ENCODE measurements at regions not wholly inside any gene's neighbourhood (a gene's known extent, or its start where the extent isn't known, plus 50 kb on each side); places are given as distances from the start of the nearest gene placed in this dataset.

DNA sequence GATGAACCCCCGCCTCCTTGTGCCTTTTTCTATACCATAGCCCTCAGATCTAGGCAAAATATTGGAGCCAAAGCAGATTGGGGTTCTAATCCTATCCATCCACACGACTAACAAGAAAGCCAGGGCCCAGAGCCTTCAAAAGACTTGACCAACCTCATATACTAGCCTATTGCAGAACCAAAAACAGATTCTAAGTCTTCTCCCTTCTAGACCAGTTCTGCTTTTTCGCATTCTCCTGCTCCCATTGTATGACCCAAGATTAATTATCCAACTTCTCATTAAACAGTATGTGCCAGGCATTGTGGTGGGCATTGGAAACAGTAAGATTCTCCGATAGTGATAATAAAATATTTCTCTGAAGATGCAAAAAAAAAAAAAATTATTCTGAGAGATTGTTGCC is 113.7 kb upstream of the JARID2 start:
- no peak overlapping the region for H3K4me3 Mint-ChIP-seq
- CTCF ChIA-PET, result interaction anchor here (0.6 kb wide), 1 partner anchor 44 kb away, joined by 3 read pairs; no protein-coding TSS in a partner anchor
- DNase-seq (no peak), ATAC-seq (no peak)
- H3K27ac Mint-ChIP-seq, result no peak overlapping the region
- H3K36me3 Mint-ChIP-seq, result peaks cover 1% of the 10 kb centered on the region
- H3K4me1 Mint-ChIP-seq, result peaks cover 22% of the 10 kb centered on the region
- no peaks in the 10 kb centered on the region for H3K27me3 Mint-ChIP-seq
- no peaks in the 10 kb centered on the region for H3K9me3 Mint-ChIP-seq (ENCODE audit: low read depth)

DNA sequence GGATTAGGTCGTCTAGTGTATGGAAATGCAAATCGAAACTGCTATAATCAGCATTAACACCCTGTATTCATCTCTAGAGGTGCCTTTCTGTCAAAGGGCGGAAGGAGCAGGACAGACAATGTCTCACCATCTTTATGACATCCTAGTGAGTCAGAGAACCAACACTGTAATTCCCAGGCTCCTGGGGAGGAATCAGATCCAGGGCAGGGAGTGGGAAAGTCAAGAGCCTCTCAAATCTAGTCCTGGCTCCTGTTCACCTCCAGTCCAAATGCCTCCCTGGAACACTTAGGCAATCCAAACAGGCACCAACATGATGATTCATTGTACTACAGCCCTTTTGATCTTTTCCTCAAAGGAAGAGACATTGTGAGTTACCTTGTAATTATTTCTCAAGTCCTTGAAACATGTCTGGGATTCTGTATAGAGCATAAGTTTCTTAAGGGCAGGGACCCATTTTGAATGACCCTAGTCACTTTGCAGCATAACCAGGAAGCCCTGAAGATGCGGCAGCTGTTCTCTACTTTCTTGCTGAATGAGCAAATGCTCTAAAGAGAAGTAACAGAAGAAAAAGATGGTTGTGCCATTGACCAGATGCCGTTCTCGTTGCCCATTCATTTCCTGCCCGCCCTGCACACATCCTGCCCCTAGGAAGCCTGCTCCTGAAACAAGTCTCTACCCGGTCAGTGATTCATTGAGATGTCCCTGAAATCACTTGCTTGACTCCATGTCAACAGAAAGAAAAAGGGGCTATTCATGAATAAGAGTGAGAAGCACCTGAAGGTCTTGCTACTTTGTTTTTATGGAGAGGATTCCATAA is 112.8 kb upstream of the JARID2 start:
- ATAC-seq (no peak), DNase-seq (no peak)
- H3K36me3 Mint-ChIP-seq, result peaks cover 1% of the 10 kb centered on the region
- CTCF ChIA-PET, result interaction anchor here (0.5 kb wide), 1 partner anchor 73 kb away, joined by 3 read pairs; no protein-coding TSS in a partner anchor
- H3K4me1 Mint-ChIP-seq, result peaks cover 24% of the 10 kb centered on the region
- H3K4me3 Mint-ChIP-seq, result no peak overlapping the region
- H3K9me3 Mint-ChIP-seq (ENCODE audit: low read depth), result no peaks in the 10 kb centered on the region
- no peaks in the 10 kb centered on the region for H3K27me3 Mint-ChIP-seq
- no peak overlapping the region for H3K27ac Mint-ChIP-seq

DNA sequence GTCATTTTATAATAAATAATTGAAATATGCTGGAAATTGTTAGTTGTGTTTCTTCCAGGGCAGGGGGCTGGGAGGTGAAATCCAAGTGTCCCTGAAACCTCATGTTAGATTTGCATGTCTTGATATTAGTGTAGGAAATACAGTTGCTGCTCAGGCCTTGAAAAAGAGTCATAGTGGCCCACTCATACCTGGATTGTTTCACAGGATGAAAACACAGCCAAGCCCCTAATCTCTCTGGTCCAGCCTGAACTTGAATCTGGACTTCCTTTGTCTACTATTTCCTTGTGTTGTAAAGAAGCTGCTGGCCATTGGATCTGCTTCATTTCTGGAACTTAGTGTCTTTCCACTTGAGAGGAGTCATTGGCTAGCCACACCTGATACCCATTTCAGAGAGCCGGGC is 108.8 kb upstream of the JARID2 start:
- no peaks in the 10 kb centered on the region for H3K27me3 Mint-ChIP-seq
- DNase-seq, result no peak
- no peaks in the 10 kb centered on the region for H3K9me3 Mint-ChIP-seq (ENCODE audit: low read depth)
- H3K4me1 Mint-ChIP-seq, result peaks cover 12% of the 10 kb centered on the region
- H3K4me3 Mint-ChIP-seq, result no peak overlapping the region
- H3K36me3 Mint-ChIP-seq, result no peaks in the 10 kb centered on the region
- CTCF ChIA-PET, result interaction anchor here (0.6 kb wide), 1 partner anchor 76 kb away, joined by 3 read pairs; no protein-coding TSS in a partner anchor
- no peak for ATAC-seq
- no peak overlapping the region for H3K27ac Mint-ChIP-seq

DNA sequence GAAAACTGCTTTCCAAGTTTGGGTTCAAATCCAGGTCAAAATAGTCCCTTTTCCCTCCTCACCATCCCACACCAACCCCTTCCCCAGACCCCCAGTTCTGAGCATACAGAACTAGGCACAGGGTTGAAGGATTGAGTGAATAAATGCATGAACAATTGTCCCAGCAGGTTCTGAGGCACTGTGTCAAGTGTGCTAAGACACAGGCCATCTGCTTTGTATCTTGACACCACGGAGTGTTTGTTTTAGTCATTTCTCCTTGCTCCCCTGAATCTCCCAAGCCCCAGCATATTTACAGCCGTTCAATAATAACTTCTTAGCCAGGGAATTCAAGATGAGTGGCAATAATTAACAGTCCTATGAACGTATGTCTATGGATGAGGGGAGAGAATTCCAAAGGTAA is 102.8 kb upstream of the JARID2 start:
- H3K27me3 Mint-ChIP-seq, result no peaks in the 10 kb centered on the region
- DNase-seq (no peak), ATAC-seq (no peak)
- no peaks in the 10 kb centered on the region for H3K9me3 Mint-ChIP-seq (ENCODE audit: low read depth)
- no peaks in the 10 kb centered on the region for H3K36me3 Mint-ChIP-seq
- no peaks in the 10 kb centered on the region for H3K4me1 Mint-ChIP-seq
- H3K27ac Mint-ChIP-seq, result no peak overlapping the region
- CTCF ChIA-PET, result no interaction called here
- H3K4me3 Mint-ChIP-seq, result no peak overlapping the region

DNA sequence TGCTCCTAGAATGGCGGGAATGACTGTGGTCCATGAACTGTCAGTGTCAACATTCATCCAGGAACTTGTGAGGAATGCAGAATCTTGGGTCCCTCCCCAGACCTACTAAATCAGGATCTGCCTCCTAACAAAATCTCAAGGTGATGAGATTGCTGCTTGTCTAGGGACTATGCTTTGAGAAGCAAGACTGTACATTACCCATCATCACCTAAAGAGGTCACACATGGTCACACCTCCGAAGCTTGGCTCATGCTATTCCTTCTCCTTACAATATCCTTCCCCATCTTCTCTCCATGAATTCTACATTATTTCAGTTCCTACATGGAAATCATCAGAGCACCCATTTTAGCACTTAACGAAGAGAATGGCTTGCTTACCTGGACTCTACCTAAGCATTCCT is 102.3 kb upstream of the JARID2 start:
- H3K9me3 Mint-ChIP-seq (ENCODE audit: low read depth), result no peaks in the 10 kb centered on the region
- no peak for ATAC-seq
- H3K4me3 Mint-ChIP-seq, result no peak overlapping the region
- H3K36me3 Mint-ChIP-seq, result no peaks in the 10 kb centered on the region
- no peaks in the 10 kb centered on the region for H3K4me1 Mint-ChIP-seq
- no peak for DNase-seq
- CTCF ChIA-PET, result no interaction called here
- H3K27ac Mint-ChIP-seq, result no peak overlapping the region
- H3K27me3 Mint-ChIP-seq, result no peaks in the 10 kb centered on the region

DNA sequence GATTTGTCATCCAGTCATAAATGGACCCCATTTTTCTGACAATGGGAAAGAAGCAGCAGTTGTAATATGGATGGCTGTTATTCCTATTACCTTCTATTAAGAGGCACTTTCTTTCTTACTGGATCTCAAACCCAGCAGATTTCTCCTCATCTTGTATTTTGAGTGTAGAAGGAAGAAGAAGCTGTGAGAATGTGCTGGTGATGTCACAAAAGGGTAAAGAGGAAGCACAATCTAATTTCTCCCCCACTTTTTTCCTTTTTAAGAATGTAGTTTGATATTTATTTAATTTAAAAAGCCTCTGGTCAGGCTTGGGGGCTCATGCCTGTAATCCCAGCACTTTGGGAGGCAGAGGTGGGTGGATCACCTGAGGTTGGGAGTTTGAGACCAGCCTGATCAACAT is 100.0 kb upstream of the JARID2 start:
- Mint-ChIP-seq H3K27me3 (no peaks in the 10 kb centered on the region), H3K36me3 (no peaks in the 10 kb centered on the region), H3K4me3 (no peak overlapping the region), H3K27ac (no peak overlapping the region), H3K9me3 (ENCODE audit: low read depth) (no peaks in the 10 kb centered on the region), H3K4me1 (no peaks in the 10 kb centered on the region)
- CTCF ChIA-PET, result no interaction called here
- no peak for DNase-seq
- ATAC-seq, result no peak

DNA sequence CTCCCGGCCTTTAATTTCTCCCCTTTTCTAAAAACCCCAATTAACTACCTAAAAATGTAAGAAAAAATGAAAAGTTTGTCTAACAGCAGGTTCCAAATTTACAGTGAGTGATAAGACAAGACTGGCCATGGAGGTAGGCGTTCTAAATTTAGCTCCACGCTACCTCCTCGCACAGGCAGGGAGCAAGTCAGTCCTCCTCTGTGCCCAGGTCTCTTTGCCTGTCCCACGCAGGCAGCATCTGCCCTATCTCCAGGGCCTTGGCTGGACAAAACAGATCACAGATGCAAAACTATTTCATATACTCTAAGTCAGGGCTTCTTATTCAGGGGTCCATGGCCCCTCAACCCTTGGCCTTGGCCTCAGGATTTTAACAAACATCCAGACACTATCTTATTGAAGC is 98.0 kb upstream of the JARID2 start:
- no peak overlapping the region for H3K4me3 Mint-ChIP-seq
- H3K27me3 Mint-ChIP-seq, result no peaks in the 10 kb centered on the region
- H3K27ac Mint-ChIP-seq, result no peak overlapping the region
- no peak for DNase-seq
- no peaks in the 10 kb centered on the region for H3K9me3 Mint-ChIP-seq (ENCODE audit: low read depth)
- CTCF ChIA-PET, result no interaction called here
- H3K36me3 Mint-ChIP-seq, result no peaks in the 10 kb centered on the region
- H3K4me1 Mint-ChIP-seq, result no peaks in the 10 kb centered on the region
- no peak for ATAC-seq

DNA sequence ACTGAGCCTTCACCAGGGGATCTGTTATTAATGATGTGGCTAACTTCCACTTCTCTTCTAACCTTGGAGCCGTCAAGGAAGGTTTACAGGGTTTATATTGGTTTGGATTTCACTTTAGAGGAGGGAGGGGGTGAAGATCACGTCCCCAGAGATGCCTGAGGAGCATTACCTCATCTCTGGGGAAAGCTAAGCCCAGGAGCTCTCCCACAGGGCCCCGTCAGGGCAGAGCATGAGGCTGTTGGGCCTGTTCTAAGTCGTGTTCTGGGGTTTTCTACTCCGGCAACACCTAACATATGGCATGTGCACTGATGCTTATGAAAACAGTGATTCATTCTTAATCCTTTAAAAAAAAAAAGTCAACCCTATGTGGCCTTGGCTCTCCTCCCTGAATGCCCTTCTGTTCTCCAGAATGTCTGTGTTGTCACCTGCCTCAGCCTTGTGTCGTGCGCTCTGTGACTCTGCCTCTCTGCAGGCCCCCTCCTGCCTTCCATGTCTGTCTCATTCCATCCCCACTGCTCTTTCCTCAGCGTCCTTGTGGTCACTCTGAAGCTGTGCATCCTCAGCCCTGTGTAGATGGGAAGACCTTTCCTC is 97.4 kb upstream of the JARID2 start:
- H3K4me3 Mint-ChIP-seq, result no peak overlapping the region
- no peaks in the 10 kb centered on the region for H3K36me3 Mint-ChIP-seq
- CTCF ChIA-PET, result no interaction called here
- DNase-seq (no peak), ATAC-seq (no peak)
- H3K9me3 Mint-ChIP-seq (ENCODE audit: low read depth), result no peaks in the 10 kb centered on the region
- H3K27ac Mint-ChIP-seq, result no peak overlapping the region
- H3K27me3 Mint-ChIP-seq, result no peaks in the 10 kb centered on the region
- no peaks in the 10 kb centered on the region for H3K4me1 Mint-ChIP-seq

DNA sequence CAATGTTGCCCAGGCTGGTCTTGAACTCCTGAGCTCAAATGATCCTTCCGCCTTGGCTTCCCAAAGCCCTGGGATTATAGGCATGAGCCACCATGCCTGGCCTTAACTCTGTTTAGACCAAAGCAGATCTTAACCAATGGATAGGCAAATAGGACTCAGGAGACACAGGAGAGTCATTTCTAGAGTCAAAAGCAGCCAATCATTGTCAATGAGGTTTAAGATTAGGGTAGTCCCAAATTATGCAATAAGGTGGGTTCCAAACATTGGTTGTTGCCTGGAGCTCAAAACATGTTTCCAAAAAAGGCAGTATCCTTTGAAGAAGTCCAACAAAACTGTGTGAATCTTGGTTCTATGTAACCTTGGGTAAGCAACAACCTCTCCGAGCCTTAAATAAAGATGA is 95.7 kb upstream of the JARID2 start:
- DNase-seq (no peak), ATAC-seq (no peak)
- Mint-ChIP-seq H3K27ac (no peak overlapping the region), H3K27me3 (no peaks in the 10 kb centered on the region), H3K36me3 (no peaks in the 10 kb centered on the region), H3K4me1 (no peaks in the 10 kb centered on the region), H3K9me3 (ENCODE audit: low read depth) (no peaks in the 10 kb centered on the region), H3K4me3 (no peak overlapping the region)
- CTCF ChIA-PET, result interaction anchor here (0.6 kb wide), 1 partner anchor 1519 kb away, joined by 3 read pairs; no protein-coding TSS in a partner anchor

DNA sequence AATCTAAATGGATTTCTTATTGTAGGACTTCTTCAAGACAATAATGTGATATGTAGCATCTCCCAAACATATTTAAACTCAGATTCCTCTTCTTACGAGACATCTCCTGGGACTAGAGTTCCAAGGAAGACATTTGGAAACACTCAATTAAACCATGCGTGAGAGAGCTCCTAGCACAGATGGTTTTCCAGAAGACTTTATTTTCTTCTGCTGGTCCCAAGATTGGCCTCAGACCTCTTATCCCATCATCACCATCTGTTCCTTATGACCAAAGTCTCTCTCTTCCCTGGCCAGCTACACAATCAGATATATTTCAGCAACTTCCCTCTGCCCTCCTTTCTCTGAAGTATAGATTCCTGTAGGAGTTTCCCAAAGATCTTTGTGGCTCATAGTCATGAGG is 93.2 kb upstream of the JARID2 start:
- Mint-ChIP-seq H3K27me3 (no peaks in the 10 kb centered on the region), H3K27ac (no peak overlapping the region), H3K9me3 (ENCODE audit: low read depth) (no peaks in the 10 kb centered on the region), H3K36me3 (no peaks in the 10 kb centered on the region), H3K4me3 (no peak overlapping the region), H3K4me1 (no peaks in the 10 kb centered on the region)
- no peak for DNase-seq
- no peak for ATAC-seq
- CTCF ChIA-PET, result no interaction called here

DNA sequence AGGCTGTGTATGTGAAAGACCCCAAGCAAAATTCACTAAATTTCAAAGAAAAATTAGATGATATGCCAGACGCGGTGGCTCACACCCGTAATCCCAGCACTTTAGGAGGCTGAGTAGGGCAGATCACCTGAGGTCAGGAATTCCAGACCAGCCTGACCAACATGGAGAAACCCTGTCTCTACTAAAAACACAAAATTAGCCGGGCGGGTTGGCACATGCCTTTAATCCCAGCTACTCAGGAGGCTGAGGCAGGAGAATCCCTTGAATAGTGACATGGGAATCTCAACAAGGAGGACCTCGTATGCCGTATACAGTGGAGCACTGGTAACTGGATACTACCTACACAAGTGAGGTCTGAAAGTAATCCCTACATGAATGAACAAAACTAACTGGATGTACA is 92.7 kb upstream of the JARID2 start:
- no peaks in the 10 kb centered on the region for H3K9me3 Mint-ChIP-seq (ENCODE audit: low read depth)
- no peak overlapping the region for H3K4me3 Mint-ChIP-seq
- H3K27ac Mint-ChIP-seq, result no peak overlapping the region
- no peaks in the 10 kb centered on the region for H3K36me3 Mint-ChIP-seq
- CTCF ChIA-PET, result no interaction called here
- ATAC-seq (no peak), DNase-seq (no peak)
- H3K27me3 Mint-ChIP-seq, result no peaks in the 10 kb centered on the region
- no peaks in the 10 kb centered on the region for H3K4me1 Mint-ChIP-seq

DNA sequence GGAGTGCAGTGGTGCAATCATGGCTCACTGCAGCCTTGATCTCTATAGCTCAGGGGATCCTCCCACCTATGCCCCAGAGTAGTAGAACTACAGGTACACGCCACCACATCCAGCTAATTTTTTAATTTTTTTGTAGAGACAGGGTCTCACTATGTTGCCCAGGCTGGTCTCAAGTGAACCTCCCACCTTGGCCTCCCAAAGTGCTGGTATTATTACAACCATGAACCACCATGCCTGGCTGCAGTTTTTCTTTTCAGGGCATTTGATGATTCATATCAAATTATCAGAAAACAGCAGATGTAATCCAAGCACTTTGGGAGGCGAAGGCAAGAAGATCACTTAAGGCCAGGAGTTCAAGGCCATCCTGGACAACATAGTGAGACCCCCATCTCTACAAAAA is 88.4 kb upstream of the JARID2 start:
- DNase-seq (no peak), ATAC-seq (no peak)
- Mint-ChIP-seq H3K4me3 (no peak overlapping the region), H3K4me1 (no peaks in the 10 kb centered on the region), H3K9me3 (ENCODE audit: low read depth) (no peaks in the 10 kb centered on the region), H3K27me3 (no peaks in the 10 kb centered on the region), H3K27ac (no peak overlapping the region), H3K36me3 (no peaks in the 10 kb centered on the region)
- CTCF ChIA-PET, result no interaction called here

DNA sequence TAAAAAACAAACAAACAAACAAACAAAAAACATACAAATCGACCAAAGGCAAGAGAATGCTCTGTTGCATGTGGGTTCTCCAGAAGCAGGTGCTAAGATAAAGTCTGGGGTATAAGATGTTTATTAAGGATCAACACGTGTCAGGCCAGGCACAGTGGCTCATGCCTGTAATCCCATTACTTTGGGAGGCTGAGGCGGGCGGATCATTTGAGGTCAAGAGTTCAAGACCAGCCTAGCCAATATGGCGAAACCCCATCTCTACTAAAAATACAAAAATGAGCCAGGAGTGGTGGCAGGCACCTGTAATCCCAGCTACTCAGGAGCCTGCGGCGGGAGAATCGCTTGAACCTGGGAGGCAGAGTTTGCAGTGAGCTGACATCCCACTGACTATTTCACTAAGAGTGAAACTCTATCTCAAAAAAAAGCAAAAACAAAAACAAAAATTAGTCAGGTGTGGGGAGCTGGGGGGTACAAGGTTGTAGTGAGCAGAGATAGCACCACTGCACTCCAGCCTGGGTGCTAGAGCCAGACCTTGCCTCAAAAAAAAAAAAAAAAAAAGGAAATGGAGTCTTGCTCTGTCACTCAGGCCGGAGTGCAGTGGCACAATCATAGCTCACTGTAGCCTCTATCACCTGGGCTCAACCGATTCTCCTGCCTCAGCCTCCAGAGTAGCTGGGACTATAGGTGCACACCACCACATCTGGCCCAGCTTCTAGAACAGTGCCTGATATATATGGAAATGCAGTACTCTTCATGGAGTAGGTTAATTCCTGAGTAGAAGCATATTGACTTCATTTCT is 86.8 kb upstream of the JARID2 start:
- Mint-ChIP-seq H3K9me3 (ENCODE audit: low read depth) (no peaks in the 10 kb centered on the region), H3K4me3 (no peak overlapping the region), H3K36me3 (no peaks in the 10 kb centered on the region), H3K4me1 (no peaks in the 10 kb centered on the region), H3K27me3 (no peaks in the 10 kb centered on the region), H3K27ac (no peak overlapping the region)
- CTCF ChIA-PET, result no interaction called here
- DNase-seq (no peak), ATAC-seq (no peak)

DNA sequence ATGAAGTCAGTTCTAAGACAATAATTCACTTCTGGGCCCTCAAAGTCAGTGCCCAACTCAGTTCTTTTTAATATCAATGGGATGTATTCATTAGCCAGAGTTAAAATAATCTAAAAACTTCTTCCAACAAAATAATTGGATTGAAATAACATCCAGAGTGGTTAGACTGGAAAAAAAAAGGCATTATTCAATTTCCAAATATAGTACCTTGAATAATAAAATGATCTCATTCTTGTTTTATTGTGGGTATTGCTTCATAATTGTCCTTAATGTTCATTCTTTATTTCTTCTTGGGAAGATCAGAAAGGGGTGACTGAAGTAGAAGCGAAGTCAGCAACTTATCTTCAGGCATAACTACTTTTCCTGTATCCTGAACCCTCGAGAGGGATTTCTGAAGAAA is 85.1 kb upstream of the JARID2 start:
- H3K4me3 Mint-ChIP-seq, result no peak overlapping the region
- no peaks in the 10 kb centered on the region for H3K4me1 Mint-ChIP-seq
- DNase-seq (no peak), ATAC-seq (no peak)
- no peaks in the 10 kb centered on the region for H3K27me3 Mint-ChIP-seq
- CTCF ChIA-PET, result no interaction called here
- no peaks in the 10 kb centered on the region for H3K9me3 Mint-ChIP-seq (ENCODE audit: low read depth)
- H3K27ac Mint-ChIP-seq, result no peak overlapping the region
- no peaks in the 10 kb centered on the region for H3K36me3 Mint-ChIP-seq
